Fibroblast of skin of scalp (primary cell): ENCODE measurements at regions not wholly inside any gene's neighbourhood (a gene's known extent, or its start where the extent isn't known, plus 50 kb on each side); places are given as distances from the start of the nearest gene placed in this dataset.

ENCODE experiments used
- DNase-seq: peaks from one replicate; pipeline ENCODE4 v3.0.0-alpha.2; 2013

DNA sequence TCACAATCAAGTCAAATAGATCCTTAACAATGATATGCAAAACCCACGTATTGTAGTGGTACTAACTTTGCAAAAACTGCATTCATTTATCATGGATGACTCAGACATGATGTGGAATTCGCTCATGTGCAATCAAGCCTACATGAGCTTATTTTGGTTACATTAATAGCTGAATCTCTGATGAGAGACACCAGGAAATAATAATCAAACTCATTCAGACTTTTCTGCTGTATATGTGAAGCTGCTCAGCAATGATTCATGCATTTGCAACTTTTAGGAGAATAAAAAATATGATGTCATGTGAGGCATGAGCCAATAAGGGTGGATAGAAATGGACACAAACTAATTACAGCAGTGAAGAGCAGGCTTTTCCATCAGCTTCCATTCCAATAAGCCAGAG, 1075.8 kb upstream of the TMEM132C start:
- peak; percentile 46 for DNase-seq

DNA sequence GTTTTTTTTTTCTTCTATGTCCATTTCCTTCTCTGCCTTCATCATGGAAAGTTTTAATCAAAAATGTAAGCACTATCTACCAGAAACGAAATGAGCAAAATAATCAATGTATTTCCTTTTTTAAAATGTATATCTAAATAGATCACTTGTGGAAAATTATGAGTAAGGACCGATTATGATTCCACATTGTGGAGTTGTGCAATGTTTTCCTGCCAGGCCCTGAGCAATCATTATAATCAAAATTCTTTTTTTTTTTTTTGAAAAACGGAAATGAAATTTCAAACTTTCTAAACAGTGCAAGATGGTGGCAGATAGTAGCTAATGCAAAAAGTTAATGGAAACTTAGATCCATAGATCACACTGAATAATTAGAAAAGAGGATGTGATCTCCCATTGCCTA, 1074.6 kb upstream of the TMEM132C start:
- DNase-seq = no peak

GRCh38 chr12:127193341-127193740, 1073.6 kb upstream of the TMEM132C start:
- no peak for DNase-seq

DNA sequence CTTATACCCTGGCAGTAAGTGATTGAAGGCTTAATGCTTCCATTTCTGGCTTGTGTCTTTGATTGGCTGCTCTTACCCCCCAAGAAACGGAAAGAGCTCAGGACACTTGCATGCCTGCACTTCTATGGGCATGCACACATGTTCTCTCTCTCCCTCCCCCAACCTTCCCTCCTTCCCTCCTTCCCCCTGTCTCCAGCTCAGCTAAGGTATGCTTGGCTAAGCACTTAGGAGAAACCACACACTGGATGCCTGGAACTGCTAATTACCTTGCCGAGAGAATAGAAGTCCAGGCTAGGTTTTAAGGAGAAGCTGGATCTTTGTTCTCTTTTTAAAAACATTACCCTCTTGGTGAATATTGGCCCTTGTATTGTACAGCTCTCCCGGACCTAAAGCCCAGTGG, 1072.8 kb upstream of the TMEM132C start:
- no peak for DNase-seq

GRCh38 chr12:127205781-127206555, 1061.0 kb upstream of the TMEM132C start:
- no peak for DNase-seq

DNA sequence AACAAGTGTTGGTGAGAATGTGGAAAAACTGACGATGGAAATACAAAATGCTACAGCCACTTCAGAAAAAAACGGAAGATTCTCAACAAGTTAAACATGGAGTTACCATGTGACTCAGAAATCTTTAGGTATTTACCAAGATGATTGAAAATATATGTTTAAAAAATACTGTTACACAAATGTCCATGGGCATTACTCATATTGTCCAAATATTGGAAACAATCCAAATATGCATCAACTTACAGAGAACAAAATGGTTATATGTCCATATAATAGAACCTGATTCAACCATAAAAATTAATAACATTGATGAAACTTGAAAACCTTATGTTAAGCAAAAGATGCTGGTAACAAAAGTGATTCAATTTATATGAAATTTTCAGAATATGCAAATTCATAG, 1057.7 kb upstream of the TMEM132C start:
- DNase-seq = no peak

DNA sequence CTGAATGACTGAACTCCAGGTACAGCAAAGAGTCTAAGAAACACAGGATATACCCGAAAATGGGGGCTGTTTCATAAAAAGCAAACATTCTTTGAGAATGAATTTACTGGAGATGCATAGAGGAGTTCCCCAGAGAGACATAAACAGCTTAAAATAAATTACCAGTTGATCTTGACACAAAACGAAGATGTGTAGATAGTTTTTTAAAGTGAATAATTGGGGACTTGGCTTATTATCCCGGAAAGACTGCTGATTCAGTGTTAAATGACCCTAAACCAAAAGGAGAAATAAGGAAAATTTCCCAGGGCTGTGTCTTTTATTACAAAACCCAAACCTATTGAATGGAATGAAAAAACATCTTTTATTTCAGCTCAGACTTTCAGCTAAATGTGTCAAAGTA, 1052.8 kb upstream of the TMEM132C start:
- DNase-seq = no peak

DNA sequence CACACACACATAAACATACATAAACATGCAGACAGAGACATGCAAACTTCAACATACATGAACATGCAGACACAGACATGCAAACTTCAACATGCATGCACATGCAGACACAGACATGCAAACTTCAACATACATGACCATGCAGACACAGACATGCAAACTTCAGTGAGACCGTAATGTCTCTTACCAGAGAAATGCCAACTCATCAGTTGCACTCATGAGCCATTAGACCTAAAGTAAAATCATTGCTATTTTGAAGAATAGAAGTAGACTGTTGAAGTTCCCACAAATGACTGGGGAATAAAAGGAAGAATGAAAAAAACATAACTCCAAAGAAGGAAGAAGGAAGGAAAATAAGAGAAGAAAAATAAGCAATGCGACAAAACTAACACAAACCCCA, 1044.0 kb upstream of the TMEM132C start:
- DNase-seq = no peak

DNA sequence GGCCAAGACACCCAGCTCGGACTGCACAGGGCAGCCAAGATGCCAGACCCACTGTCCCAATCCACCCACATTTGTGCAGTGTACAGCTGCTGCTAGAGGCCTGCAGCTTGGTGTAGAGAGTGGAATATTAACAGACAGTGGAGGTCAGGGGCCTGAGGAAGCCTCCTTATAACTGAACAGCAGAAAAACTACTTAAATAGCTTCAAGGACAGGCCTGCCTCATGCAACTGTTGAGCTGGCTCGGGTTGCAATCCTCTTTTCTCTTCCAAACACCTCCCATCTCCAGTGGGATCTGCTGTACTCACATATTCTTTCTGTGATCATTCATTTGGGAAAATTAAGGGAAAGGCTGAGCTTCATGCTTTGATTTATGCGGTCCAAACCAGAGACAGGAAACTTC, 1043.2 kb upstream of the TMEM132C start:
- DNase-seq = no peak

DNA sequence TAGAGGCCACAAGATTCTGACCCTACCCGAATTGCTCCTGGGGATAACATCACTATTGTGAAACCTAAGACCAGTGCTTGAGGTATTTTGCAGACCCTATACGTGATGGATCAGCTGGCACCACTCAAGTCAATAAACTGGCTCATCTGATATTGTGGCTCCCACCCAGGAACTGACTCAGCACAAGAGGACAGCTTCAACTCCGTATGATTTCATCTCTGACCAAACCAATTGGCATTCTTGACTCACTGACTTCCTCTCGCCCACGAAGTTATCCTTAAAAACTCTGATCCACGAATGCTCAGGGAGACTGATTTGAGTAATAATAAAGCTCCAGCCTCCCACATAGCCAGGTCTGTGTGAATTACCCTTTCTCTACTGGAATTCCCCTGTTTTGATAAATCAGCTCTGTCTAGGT, 1036.1 kb upstream of the TMEM132C start:
- DNase-seq = peak; percentile 95

DNA sequence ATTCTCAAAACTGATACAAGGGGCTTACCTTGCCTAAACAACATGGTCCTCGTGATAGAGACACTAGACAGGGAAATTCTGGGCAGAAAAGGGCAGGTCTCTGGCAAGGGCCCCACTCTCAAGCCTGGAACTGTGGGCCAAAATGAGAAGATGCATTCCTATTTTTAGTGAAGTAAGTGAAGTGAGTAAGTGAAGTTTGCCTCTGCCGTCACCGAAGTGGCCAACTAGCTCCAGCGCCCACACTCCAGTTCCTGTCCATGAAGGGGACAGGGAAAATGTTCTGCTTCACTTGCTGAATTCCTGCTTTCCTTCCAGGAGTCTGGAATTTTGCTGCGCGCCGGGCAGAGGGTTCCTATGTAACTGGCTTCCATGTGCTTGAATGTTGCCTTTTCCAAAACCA, 1035.6 kb upstream of the TMEM132C start:
- no peak for DNase-seq

DNA sequence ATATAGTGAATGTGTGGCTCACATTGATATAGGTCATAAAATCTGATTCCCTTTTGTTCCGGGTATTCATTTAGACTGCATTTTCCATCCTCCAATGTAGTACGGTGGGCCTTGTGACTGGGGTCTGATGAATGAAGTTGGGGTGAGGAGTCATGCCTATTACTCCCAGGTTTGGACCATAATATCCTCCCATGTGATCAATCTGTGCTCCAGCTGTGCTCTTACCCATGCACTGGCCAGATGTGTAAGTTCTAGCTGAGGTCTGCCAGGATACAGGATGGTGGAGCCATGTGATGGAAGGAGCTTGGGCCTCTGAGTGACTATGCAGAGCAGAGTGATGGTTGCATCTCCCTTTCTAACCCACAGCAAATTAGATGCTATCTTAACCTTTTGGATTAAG, 1034.0 kb upstream of the TMEM132C start:
- DNase-seq = no peak

GRCh38 chr12:127235761-127236160, 1031.2 kb upstream of the TMEM132C start:
- no peak for DNase-seq

DNA sequence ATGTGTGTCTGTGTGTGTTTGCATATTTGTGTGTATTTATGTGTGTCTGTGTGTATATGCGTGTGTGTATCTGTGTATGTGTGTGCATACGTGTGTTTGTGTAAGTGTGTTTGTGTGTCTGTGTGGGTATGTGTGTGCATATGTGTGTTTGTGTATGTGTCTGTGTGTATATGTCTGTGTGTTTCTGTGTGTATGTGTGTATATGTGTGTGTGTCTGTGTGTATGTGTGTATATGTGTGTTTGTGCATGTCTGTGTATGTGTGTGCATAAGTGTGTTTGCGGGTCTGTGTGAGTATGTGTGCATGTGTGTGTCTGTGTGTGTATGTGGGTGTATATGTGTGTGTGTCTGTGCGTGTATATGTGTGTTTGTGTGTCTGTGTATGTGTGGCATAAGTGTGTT, 1030.5 kb upstream of the TMEM132C start:
- DNase-seq = no peak

GRCh38 chr12:127237151-127237550, 1029.8 kb upstream of the TMEM132C start:
- no peak for DNase-seq

DNA sequence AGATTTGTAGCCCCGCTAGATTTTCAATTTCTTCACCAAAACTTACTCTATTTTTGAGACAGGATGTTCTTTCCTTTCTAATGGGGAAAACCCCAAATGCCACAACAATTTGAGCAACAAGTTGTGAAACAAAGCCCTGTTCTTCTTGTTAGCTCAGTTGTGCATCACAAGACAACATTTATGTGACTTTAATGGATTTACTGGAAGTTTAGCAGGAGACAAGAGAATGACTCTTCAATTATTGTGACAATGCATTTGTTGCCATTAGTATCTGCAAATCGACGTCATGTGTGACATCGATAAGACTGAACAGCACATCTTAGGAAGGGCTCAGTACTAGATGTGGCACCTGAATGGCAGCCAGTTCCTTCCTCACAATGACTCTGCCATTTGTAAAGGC, 1028.9 kb upstream of the TMEM132C start:
- DNase-seq = no peak

GRCh38 chr12:127239781-127240180, 1027.2 kb upstream of the TMEM132C start:
- no peak for DNase-seq

- DNase-seq = no peak
These were observed 1026.6 kb upstream of the TMEM132C start for GRCh38 chr12:127240249-127240929.

- peak; percentile 35 for DNase-seq
These were observed 1025.7 kb upstream of the TMEM132C start for GRCh38 chr12:127241072-127241817.

DNA sequence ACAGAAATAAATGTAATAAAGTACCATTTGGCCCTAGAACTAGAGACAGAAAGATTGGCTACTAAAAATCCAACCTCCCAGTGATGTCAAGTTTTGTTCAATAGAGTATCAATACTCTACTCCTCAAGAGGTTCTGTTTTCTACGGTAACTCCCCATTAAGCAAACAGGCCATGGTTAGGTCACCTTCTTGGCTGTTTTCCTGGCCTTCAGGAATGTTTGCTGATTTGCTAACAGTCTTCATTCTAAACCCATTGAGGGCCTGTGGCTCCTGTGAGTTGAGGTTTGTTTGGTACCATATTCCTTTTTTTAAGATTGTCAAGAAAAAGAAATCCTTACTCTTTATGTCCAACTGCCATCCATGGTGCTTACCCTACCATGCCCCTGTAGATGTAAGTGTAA, 1022.0 kb upstream of the TMEM132C start:
- DNase-seq = no peak

DNA sequence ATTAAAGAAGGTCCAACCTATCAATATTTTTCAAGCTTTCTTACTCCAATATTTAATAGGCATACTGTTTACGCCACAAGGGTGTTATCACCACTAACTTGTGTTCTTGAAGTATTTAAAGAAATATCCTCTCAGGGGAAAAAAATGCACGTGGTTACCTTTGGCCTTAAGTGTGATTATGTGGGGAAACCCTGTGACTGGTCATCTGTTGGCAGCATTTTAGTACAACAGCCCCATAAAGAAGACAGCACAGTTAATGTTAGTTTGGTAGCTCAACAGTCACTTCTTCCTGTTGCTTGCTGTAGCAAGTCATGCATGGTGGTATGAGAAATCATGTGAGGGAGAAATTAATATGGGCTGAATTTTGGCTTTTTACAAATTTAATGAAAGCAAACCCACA, 1021.5 kb upstream of the TMEM132C start:
- DNase-seq = no peak

- no peak for DNase-seq
These were observed 1019.0 kb upstream of the TMEM132C start for GRCh38 chr12:127247937-127248336.

GRCh38 chr12:127249428-127249827, 1017.5 kb upstream of the TMEM132C start:
- DNase-seq = no peak
